ENCODE measurements at regions not wholly inside any gene's neighbourhood (a gene's known extent, or its start where the extent isn't known, plus 50 kb on each side); places are given as distances from the start of the nearest gene placed in this dataset.

DNA sequence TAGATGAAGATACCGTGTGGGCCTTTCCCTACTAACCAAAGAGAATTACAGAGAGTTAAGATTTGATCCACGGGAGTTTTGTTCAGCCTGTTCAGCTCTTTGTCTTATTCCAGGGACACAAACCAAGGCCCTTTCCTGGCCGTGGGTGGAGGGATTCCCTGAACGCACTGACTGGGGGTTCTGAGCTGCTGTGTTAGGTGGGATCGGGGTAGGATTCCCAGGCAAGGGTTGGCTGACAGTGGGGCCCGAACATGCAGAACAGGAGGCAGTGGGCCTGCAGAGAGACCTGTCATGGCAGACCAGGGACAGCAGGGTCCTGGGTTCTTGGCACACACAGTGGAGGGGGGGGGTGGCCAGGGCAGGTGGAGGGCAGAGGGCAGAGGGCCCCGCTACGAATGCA, 89.5 kb upstream of the MKI67 start:
- TF ChIP-seq, protein P1, sequence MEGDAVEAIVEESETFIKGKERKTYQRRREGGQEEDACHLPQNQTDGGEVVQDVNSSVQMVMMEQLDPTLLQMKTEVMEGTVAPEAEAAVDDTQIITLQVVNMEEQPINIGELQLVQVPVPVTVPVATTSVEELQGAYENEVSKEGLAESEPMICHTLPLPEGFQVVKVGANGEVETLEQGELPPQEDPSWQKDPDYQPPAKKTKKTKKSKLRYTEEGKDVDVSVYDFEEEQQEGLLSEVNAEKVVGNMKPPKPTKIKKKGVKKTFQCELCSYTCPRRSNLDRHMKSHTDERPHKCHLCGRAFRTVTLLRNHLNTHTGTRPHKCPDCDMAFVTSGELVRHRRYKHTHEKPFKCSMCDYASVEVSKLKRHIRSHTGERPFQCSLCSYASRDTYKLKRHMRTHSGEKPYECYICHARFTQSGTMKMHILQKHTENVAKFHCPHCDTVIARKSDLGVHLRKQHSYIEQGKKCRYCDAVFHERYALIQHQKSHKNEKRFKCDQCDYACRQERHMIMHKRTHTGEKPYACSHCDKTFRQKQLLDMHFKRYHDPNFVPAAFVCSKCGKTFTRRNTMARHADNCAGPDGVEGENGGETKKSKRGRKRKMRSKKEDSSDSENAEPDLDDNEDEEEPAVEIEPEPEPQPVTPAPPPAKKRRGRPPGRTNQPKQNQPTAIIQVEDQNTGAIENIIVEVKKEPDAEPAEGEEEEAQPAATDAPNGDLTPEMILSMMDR (conservative IDR thresholded peaks at IDR 0.05; ENCODE audit: low read depth, low read length) = no peak
- TF ChIP-seq EZH2phosphoT487 (IDR thresholded peaks at IDR 0.05; ENCODE audit: borderline replicate concordance, low read length) = no peak

Data from PC-3 (cell line).